ENCODE measurements at regions not wholly inside any gene's neighbourhood (a gene's known extent, or its start where the extent isn't known, plus 50 kb on each side); places are given as distances from the start of the nearest gene placed in this dataset.
A peak's percentile ranks its signal among the peaks of the same experiment; 100 is the strongest.

- Histone ChIP-seq H3K36me3 (ENCODE audit: control insufficient read depth in 4 of 4, insufficient read depth in 4 of 4, low read length in 3 of 4) (no peaks in the 10 kb centered on the region), H3K27me3 (replicated peaks in 2 of 5; ENCODE audit: control insufficient read depth in 4 of 5, insufficient read depth in 5 of 5, low read length in 4 of 5) (no peaks in the 10 kb centered on the region), H3K27ac (ENCODE audit: insufficient read depth in 1 of 2, low read depth in 1 of 2, low read length in 2 of 2, poor library complexity in 1 of 2, severe bottlenecking in 2 of 2) (no peak overlapping the region), H3K9me3 (ENCODE audit: control extremely low read depth in 1 of 5, control insufficient read depth in 4 of 5, insufficient read depth in 2 of 5, low read depth in 1 of 5, low read length in 4 of 5) (peaks cover 0 to 6% (median 0%) of the 10 kb centered on the region in 5 experiments), H3K4me1 (ENCODE audit: control extremely low read depth in 1 of 4, control insufficient read depth in 4 of 4, insufficient read depth in 4 of 4, low read length in 3 of 4) (no peaks in the 10 kb centered on the region), H3K4me3 (ENCODE audit: control insufficient read depth in 1 of 7, extremely low read depth in 1 of 7, insufficient read depth in 4 of 7, low read depth in 2 of 7, low read length in 6 of 7) (no peak overlapping the region)
- POLR2A ChIA-PET = no interaction called here
- WGBS (ENCODE audit: insufficient coverage) = 100% methylated on average over 1 of the region's 1 CpG
- no peak for DNase-seq
- CTCF ChIA-PET = no interaction called here
Observed at GRCh38 chr6:18062733-18063132, 59.7 kb downstream of the NHLRC1 start.

GRCh38 chr6:18058429-18058828 lies 64.0 kb downstream of the NHLRC1 start:
- no peaks in the 10 kb centered on the region for H3K36me3 ChIP-seq (ENCODE audit: control insufficient read depth in 4 of 4, insufficient read depth in 4 of 4, low read length in 3 of 4)
- peaks cover 0 to 23% (median 5%) of the 10 kb centered on the region in 4 experiments for H3K4me1 ChIP-seq (ENCODE audit: control extremely low read depth in 1 of 4, control insufficient read depth in 4 of 4, insufficient read depth in 4 of 4, low read length in 3 of 4)
- H3K27me3 ChIP-seq (replicated peaks in 2 of 5; ENCODE audit: control insufficient read depth in 4 of 5, insufficient read depth in 5 of 5, low read length in 4 of 5) = no peaks in the 10 kb centered on the region
- POLR2A ChIA-PET = no interaction called here
- CTCF ChIA-PET = interaction anchor here (1.6 kb wide), 1 partner anchor 11 kb away, joined by 3 read pairs; no protein-coding TSS in a partner anchor
- 100% methylated on average over 4 of the region's 5 CpGs for WGBS (ENCODE audit: insufficient coverage)
- H3K27ac ChIP-seq (ENCODE audit: insufficient read depth in 1 of 2, low read depth in 1 of 2, low read length in 2 of 2, poor library complexity in 1 of 2, severe bottlenecking in 2 of 2) = no peak overlapping the region
- no peak for DNase-seq
- H3K4me3 ChIP-seq (ENCODE audit: control insufficient read depth in 1 of 7, extremely low read depth in 1 of 7, insufficient read depth in 4 of 7, low read depth in 2 of 7, low read length in 6 of 7) = no peak overlapping the region
- H3K9me3 ChIP-seq (ENCODE audit: control extremely low read depth in 1 of 5, control insufficient read depth in 4 of 5, insufficient read depth in 2 of 5, low read depth in 1 of 5, low read length in 4 of 5) = peaks cover 0 to 6% (median 0%) of the 10 kb centered on the region in 5 experiments

GRCh38 chr6:18055714-18056382 lies 66.6 kb downstream of the NHLRC1 start:
- 100% methylated on average over 4 of the region's 4 CpGs for WGBS (ENCODE audit: insufficient coverage)
- Histone ChIP-seq H3K36me3 (ENCODE audit: control insufficient read depth in 4 of 4, insufficient read depth in 4 of 4, low read length in 3 of 4) (no peaks in the 10 kb centered on the region), H3K4me3 (ENCODE audit: control insufficient read depth in 1 of 7, extremely low read depth in 1 of 7, insufficient read depth in 4 of 7, low read depth in 2 of 7, low read length in 6 of 7) (no peak overlapping the region), H3K4me1 (ENCODE audit: control extremely low read depth in 1 of 4, control insufficient read depth in 4 of 4, insufficient read depth in 4 of 4, low read length in 3 of 4) (peaks cover 0 to 23% (median 5%) of the 10 kb centered on the region in 4 experiments), H3K27me3 (replicated peaks in 2 of 5; ENCODE audit: control insufficient read depth in 4 of 5, insufficient read depth in 5 of 5, low read length in 4 of 5) (no peaks in the 10 kb centered on the region), H3K9me3 (ENCODE audit: control extremely low read depth in 1 of 5, control insufficient read depth in 4 of 5, insufficient read depth in 2 of 5, low read depth in 1 of 5, low read length in 4 of 5) (no peaks in the 10 kb centered on the region), H3K27ac (ENCODE audit: insufficient read depth in 1 of 2, low read depth in 1 of 2, low read length in 2 of 2, poor library complexity in 1 of 2, severe bottlenecking in 2 of 2) (no peak overlapping the region)
- ChIA-PET CTCF (interaction anchor here (1.8 kb wide), 1 partner anchor 12 kb away, joined by 4 read pairs; no protein-coding TSS in a partner anchor), POLR2A (no interaction called here)
- DNase-seq = peak in 1 of 3 donors; percentile 9

- peaks cover 0 to 23% (median 5%) of the 10 kb centered on the region in 4 experiments for H3K4me1 ChIP-seq (ENCODE audit: control extremely low read depth in 1 of 4, control insufficient read depth in 4 of 4, insufficient read depth in 4 of 4, low read length in 3 of 4)
- ChIA-PET POLR2A (no interaction called here), CTCF (interaction anchor here (1.8 kb wide), 1 partner anchor 12 kb away, joined by 4 read pairs; no protein-coding TSS in a partner anchor)
- H3K27ac ChIP-seq (ENCODE audit: insufficient read depth in 1 of 2, low read depth in 1 of 2, low read length in 2 of 2, poor library complexity in 1 of 2, severe bottlenecking in 2 of 2) = no peak overlapping the region
- H3K4me3 ChIP-seq (ENCODE audit: control insufficient read depth in 1 of 7, extremely low read depth in 1 of 7, insufficient read depth in 4 of 7, low read depth in 2 of 7, low read length in 6 of 7) = no peak overlapping the region
- no peak for DNase-seq
- H3K27me3 ChIP-seq (replicated peaks in 2 of 5; ENCODE audit: control insufficient read depth in 4 of 5, insufficient read depth in 5 of 5, low read length in 4 of 5) = no peaks in the 10 kb centered on the region
- H3K36me3 ChIP-seq (ENCODE audit: control insufficient read depth in 4 of 4, insufficient read depth in 4 of 4, low read length in 3 of 4) = no peaks in the 10 kb centered on the region
- no peaks in the 10 kb centered on the region for H3K9me3 ChIP-seq (ENCODE audit: control extremely low read depth in 1 of 5, control insufficient read depth in 4 of 5, insufficient read depth in 2 of 5, low read depth in 1 of 5, low read length in 4 of 5)
Observed at GRCh38 chr6:18055098-18055497, 67.4 kb downstream of the NHLRC1 start.

GRCh38 chr6:18053555-18054445 lies 66.4 kb upstream of the KIF13A start:
- ChIA-PET CTCF (interaction anchor here (1.3 kb wide), 1 partner anchor 17 kb away, joined by 5 read pairs; no protein-coding TSS in a partner anchor), POLR2A (no interaction called here)
- H3K27ac ChIP-seq (ENCODE audit: insufficient read depth in 1 of 2, low read depth in 1 of 2, low read length in 2 of 2, poor library complexity in 1 of 2, severe bottlenecking in 2 of 2) = peak overlapping the region in 1 of 2 experiments; percentile 66
- H3K27me3 ChIP-seq (replicated peaks in 2 of 5; ENCODE audit: control insufficient read depth in 4 of 5, insufficient read depth in 5 of 5, low read length in 4 of 5) = no peaks in the 10 kb centered on the region
- peaks cover 0 to 23% (median 5%) of the 10 kb centered on the region in 4 experiments for H3K4me1 ChIP-seq (ENCODE audit: control extremely low read depth in 1 of 4, control insufficient read depth in 4 of 4, insufficient read depth in 4 of 4, low read length in 3 of 4)
- H3K9me3 ChIP-seq (ENCODE audit: control extremely low read depth in 1 of 5, control insufficient read depth in 4 of 5, insufficient read depth in 2 of 5, low read depth in 1 of 5, low read length in 4 of 5) = no peaks in the 10 kb centered on the region
- 50% methylated on average over 2 of the region's 6 CpGs for WGBS (ENCODE audit: insufficient coverage)
- DNase-seq = peak in 2 of 3 donors; percentile 39 to 63
- H3K36me3 ChIP-seq (ENCODE audit: control insufficient read depth in 4 of 4, insufficient read depth in 4 of 4, low read length in 3 of 4) = no peaks in the 10 kb centered on the region
- H3K4me3 ChIP-seq (ENCODE audit: control insufficient read depth in 1 of 7, extremely low read depth in 1 of 7, insufficient read depth in 4 of 7, low read depth in 2 of 7, low read length in 6 of 7) = peak overlapping the region in 1 of 7 experiments; percentile 56

GRCh38 chr6:18053078-18053477 lies 65.6 kb upstream of the KIF13A start:
- WGBS (ENCODE audit: insufficient coverage) = 98% methylated on average over 5 of the region's 7 CpGs
- peak in 1 of 3 donors; percentile 11 for DNase-seq

GRCh38 chr6:18049646-18050045 lies 62.2 kb upstream of the KIF13A start:
- DNase-seq = no peak
- CTCF ChIA-PET = no interaction called here
- POLR2A ChIA-PET = no interaction called here
- 100% methylated on average over 1 of the region's 2 CpGs for WGBS (ENCODE audit: insufficient coverage)
- Histone ChIP-seq H3K27ac (ENCODE audit: insufficient read depth in 1 of 2, low read depth in 1 of 2, low read length in 2 of 2, poor library complexity in 1 of 2, severe bottlenecking in 2 of 2) (no peak overlapping the region), H3K9me3 (ENCODE audit: control extremely low read depth in 1 of 5, control insufficient read depth in 4 of 5, insufficient read depth in 2 of 5, low read depth in 1 of 5, low read length in 4 of 5) (no peaks in the 10 kb centered on the region), H3K36me3 (ENCODE audit: control insufficient read depth in 4 of 4, insufficient read depth in 4 of 4, low read length in 3 of 4) (no peaks in the 10 kb centered on the region), H3K27me3 (replicated peaks in 2 of 5; ENCODE audit: control insufficient read depth in 4 of 5, insufficient read depth in 5 of 5, low read length in 4 of 5) (no peaks in the 10 kb centered on the region), H3K4me3 (ENCODE audit: control insufficient read depth in 1 of 7, extremely low read depth in 1 of 7, insufficient read depth in 4 of 7, low read depth in 2 of 7, low read length in 6 of 7) (no peak overlapping the region), H3K4me1 (ENCODE audit: control extremely low read depth in 1 of 4, control insufficient read depth in 4 of 4, insufficient read depth in 4 of 4, low read length in 3 of 4) (peaks cover 0 to 8% (median 0%) of the 10 kb centered on the region in 4 experiments)

More at GRCh38 chr6:18053078-18053477, 65.6 kb upstream of the KIF13A start:
- CTCF ChIA-PET = no interaction called here
- Histone ChIP-seq H3K36me3 (ENCODE audit: control insufficient read depth in 4 of 4, insufficient read depth in 4 of 4, low read length in 3 of 4) (no peaks in the 10 kb centered on the region), H3K4me3 (ENCODE audit: control insufficient read depth in 1 of 7, extremely low read depth in 1 of 7, insufficient read depth in 4 of 7, low read depth in 2 of 7, low read length in 6 of 7) (no peak overlapping the region), H3K27ac (ENCODE audit: insufficient read depth in 1 of 2, low read depth in 1 of 2, low read length in 2 of 2, poor library complexity in 1 of 2, severe bottlenecking in 2 of 2) (no peak overlapping the region), H3K27me3 (replicated peaks in 2 of 5; ENCODE audit: control insufficient read depth in 4 of 5, insufficient read depth in 5 of 5, low read length in 4 of 5) (no peaks in the 10 kb centered on the region), H3K4me1 (ENCODE audit: control extremely low read depth in 1 of 4, control insufficient read depth in 4 of 4, insufficient read depth in 4 of 4, low read length in 3 of 4) (peaks cover 0 to 23% (median 5%) of the 10 kb centered on the region in 4 experiments), H3K9me3 (ENCODE audit: control extremely low read depth in 1 of 5, control insufficient read depth in 4 of 5, insufficient read depth in 2 of 5, low read depth in 1 of 5, low read length in 4 of 5) (no peaks in the 10 kb centered on the region)
- POLR2A ChIA-PET = no interaction called here

Measured in common myeloid progenitor, CD34-positive (primary cell).